ENCODE measurements at regions not wholly inside any gene's neighbourhood (a gene's known extent, or its start where the extent isn't known, plus 50 kb on each side); places are given as distances from the start of the nearest gene placed in this dataset.
"Not testable (repeated sequence)": the region's sequence is repeated elsewhere in the genome, so short reads cannot be mapped to it uniquely, and the experiment has no call there.

GRCh38 chr7:155943251-155943899 is 131.1 kb upstream of the SHH start:
- no peak for DNase-seq
- no peaks in the 10 kb centered on the region for H3K4me1 ChIP-seq
- no peak overlapping the region for H3K4me3 ChIP-seq
- H3K27ac ChIP-seq = no peak overlapping the region
- peaks cover 10% of the 10 kb centered on the region for H3K27me3 ChIP-seq
- H3K9me3 ChIP-seq (replicated peaks) = no peaks in the 10 kb centered on the region
- no peaks in the 10 kb centered on the region for H3K36me3 ChIP-seq

DNA sequence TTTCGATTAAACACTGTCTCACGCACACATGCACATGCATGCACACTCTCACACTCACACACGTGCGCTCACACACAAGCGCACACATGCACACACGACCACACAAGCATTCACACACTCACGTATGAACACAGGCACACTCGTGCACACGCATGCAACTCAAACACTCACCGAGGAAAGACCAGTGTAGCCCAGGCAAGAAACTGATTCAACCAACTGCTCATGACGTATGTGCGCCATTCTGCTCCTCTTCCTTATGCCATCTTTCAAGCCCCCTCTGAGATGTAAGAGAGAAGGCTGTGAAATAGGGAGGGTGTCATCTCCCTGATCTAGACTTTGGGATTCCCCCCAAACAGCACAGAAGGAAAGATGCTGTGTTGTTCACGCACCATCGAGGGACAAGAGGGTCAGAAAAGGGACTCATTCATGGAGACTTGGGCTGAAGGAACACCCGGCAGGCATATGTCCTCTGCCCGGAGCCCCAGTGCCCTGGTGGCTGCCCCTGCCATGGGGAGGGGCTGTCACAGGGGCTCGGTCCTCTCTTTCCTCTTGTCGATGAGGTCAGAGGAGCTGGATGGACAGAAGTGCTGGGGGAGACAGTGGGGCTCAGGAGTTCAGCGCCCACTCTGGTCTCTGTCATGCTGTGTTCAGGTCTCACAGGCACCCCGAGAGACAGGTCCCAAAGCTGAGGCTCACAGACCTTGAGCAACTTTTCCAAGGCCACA is 130.1 kb upstream of the SHH start:
- H3K27ac ChIP-seq = no peak overlapping the region
- H3K9me3 ChIP-seq (replicated peaks) = no peaks in the 10 kb centered on the region

GRCh38 chr7:155941688-155942087 is 129.4 kb upstream of the SHH start:
- H3K4me3 ChIP-seq = no peak overlapping the region
- H3K36me3 ChIP-seq = no peaks in the 10 kb centered on the region
- H3K27ac ChIP-seq = no peak overlapping the region
- peaks cover 5% of the 10 kb centered on the region for H3K27me3 ChIP-seq
- no peaks in the 10 kb centered on the region for H3K4me1 ChIP-seq
- DNase-seq = no peak
- no peaks in the 10 kb centered on the region for H3K9me3 ChIP-seq (replicated peaks)

More for the DNA sequence above, 130.1 kb upstream of the SHH start:
- Histone ChIP-seq H3K4me1 (no peaks in the 10 kb centered on the region), H3K4me3 (no peak overlapping the region), H3K27me3 (peaks cover 5% of the 10 kb centered on the region), H3K36me3 (no peaks in the 10 kb centered on the region)
- DNase-seq = no peak

DNA sequence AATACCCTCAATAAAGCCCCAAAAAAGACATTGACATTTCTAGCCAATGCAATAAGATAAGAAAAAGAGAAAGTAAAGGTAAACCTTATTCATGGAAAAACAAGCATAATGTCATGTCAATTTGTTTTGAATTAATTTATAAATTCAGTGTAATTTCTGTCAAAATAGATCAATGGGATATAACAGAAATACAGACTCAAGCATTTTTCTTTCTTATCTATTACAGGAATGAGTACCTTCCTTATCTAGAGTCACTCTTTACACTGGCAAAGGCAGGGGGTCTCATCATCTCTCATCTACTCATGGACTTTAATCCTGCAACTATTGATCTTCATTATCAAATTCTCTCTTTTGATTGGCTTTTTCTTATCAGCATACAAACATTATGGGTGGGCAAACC is 127.1 kb upstream of the SHH start:
- Histone ChIP-seq H3K27ac (no peak overlapping the region), H3K4me1 (no peaks in the 10 kb centered on the region), H3K4me3 (no peak overlapping the region), H3K36me3 (no peaks in the 10 kb centered on the region), H3K27me3 (peaks cover 5% of the 10 kb centered on the region; the same call in 1 of the 2 replicates), H3K9me3 (replicated peaks) (no peaks in the 10 kb centered on the region)
- DNase-seq = no peak

GRCh38 chr7:155938129-155938528 is 125.9 kb upstream of the SHH start:
- no peaks in the 10 kb centered on the region for H3K9me3 ChIP-seq (replicated peaks)
- no peak for DNase-seq
- no peak overlapping the region for H3K4me3 ChIP-seq
- H3K27me3 ChIP-seq = peaks cover 5% of the 10 kb centered on the region; the same call in 1 of the 2 replicates
- H3K4me1 ChIP-seq = no peaks in the 10 kb centered on the region
- no peaks in the 10 kb centered on the region for H3K36me3 ChIP-seq
- H3K27ac ChIP-seq = no peak overlapping the region

GRCh38 chr7:155935726-155936125 is 123.5 kb upstream of the SHH start:
- Histone ChIP-seq H3K27me3 (no peaks in the 10 kb centered on the region), H3K36me3 (no peaks in the 10 kb centered on the region), H3K9me3 (replicated peaks) (no peaks in the 10 kb centered on the region), H3K4me3 (no peak overlapping the region), H3K4me1 (no peaks in the 10 kb centered on the region), H3K27ac (no peak overlapping the region)
- no peak for DNase-seq

DNA sequence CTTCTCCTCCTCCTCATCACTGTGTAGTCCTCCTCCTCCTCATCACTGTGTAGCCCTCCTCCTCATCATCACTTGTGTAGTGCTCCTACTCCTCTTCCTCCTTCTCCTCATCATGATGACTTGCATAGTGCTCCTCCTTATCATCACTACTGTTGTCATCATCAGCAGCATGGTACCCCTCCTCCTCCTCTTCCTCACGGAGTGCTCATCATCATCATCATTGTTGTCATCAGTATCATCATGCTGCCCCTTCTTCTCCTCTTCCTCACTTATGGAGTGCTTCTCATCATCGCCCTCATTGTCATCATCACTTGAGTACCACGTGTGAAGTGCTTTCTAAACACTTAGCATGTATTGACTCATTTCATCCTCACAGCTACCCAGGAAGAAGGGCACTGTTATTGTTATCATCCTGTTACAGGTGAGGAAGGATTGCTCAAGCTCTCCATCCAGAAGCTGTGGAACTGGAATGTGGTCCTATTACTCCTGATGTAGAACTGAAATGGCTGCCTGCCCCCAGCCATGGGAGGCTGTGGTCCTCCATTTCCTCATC is 122.8 kb upstream of the SHH start:
- Histone ChIP-seq H3K4me1 (no peaks in the 10 kb centered on the region), H3K9me3 (replicated peaks) (no peaks in the 10 kb centered on the region), H3K27ac (no peak overlapping the region), H3K27me3 (no peaks in the 10 kb centered on the region), H3K36me3 (no peaks in the 10 kb centered on the region), H3K4me3 (no peak overlapping the region)
- DNase-seq = no peak

GRCh38 chr7:155932324-155932723 is 120.1 kb upstream of the SHH start:
- H3K36me3 ChIP-seq; H3K27ac ChIP-seq; H3K4me3 ChIP-seq; H3K9me3 ChIP-seq (replicated peaks); DNase-seq; H3K4me1 ChIP-seq: not testable (repeated sequence)
- H3K27me3 ChIP-seq = peaks cover 16% of the 10 kb centered on the region; the same call in 1 of the 2 replicates

DNA sequence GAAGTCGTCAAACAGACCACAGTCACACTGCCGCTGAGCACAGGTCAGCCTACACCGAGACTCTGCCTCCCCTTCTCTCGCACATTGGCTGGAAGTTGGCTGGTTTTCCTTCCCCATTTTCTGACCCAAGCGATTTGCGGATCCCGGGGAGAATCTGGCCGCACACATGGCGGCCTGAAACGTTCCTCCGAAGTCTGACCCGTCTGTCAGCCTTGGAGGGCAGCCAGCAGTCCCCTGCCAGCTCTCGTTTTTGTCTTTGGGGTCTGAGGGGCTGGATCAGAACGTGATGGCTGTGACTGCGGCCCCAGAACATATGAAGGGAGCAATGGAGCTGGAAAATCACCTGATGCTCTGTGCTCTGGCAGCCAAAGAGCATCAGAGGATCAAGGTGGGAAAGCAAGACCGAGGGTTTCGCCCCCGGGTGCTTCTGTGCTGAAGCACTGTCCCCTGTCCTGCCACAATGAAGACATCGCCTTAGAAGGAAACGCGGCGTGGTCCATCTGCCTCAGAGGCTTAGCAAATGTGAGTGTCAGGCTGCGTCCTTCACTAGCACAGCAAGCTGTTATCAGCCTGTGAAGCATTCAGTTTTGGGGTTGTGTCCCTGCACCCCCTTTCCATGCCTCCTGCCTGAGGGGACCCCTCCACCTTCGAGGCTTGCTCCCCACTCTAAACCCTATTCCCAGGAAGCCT is 119.3 kb upstream of the SHH start:
- no peaks in the 10 kb centered on the region for H3K4me1 ChIP-seq
- no peak overlapping the region for H3K4me3 ChIP-seq
- H3K9me3 ChIP-seq (replicated peaks) = no peaks in the 10 kb centered on the region
- peaks cover 16% of the 10 kb centered on the region; the same call in 1 of the 2 replicates for H3K27me3 ChIP-seq
- no peak for DNase-seq
- no peak overlapping the region for H3K27ac ChIP-seq
- H3K36me3 ChIP-seq = no peaks in the 10 kb centered on the region

DNA sequence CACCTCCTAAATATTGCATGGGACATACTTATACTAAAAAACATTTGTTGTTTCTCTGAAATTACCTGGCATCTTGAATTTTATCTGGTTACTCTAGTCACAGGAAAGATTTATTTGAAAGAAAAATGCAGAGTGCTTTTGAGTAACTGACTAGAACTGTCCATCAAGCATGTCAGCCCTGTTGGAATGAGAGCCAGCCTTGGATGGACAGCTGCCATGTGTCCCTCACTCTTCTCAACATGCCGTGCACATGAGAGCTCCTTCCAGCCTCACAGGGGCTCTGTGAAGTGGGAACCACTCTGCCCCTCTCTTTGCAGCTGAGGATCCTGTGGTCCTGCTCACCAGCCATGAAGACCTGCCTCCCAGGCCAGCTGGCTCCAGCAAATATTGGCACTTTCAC is 118.3 kb upstream of the SHH start:
- no peaks in the 10 kb centered on the region for H3K36me3 ChIP-seq
- no peak for DNase-seq
- H3K9me3 ChIP-seq (replicated peaks) = no peaks in the 10 kb centered on the region
- peaks cover 19% of the 10 kb centered on the region for H3K27me3 ChIP-seq
- no peak overlapping the region for H3K4me3 ChIP-seq
- H3K4me1 ChIP-seq = no peaks in the 10 kb centered on the region
- H3K27ac ChIP-seq = no peak overlapping the region

DNA sequence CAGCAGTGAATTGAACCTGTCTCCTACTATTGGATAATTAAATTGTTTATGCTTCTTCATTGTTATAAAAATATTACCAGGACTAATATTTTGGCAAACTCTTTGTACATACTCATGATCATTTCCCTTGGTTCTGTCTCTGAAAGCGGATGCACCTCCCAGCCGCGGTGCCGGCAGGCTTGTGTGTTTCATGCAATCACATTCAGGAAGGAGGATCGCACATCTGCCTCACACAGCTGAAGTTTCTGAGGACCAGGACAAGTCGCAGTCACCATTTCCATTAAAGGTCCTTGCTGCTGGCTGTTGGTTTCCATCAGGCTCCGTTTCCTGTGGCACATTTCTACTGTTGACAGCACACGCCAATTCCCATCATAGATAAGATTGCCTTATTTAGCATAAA is 117.8 kb upstream of the SHH start:
- H3K4me1 ChIP-seq = no peaks in the 10 kb centered on the region
- no peaks in the 10 kb centered on the region for H3K9me3 ChIP-seq (replicated peaks)
- H3K4me3 ChIP-seq = no peak overlapping the region
- H3K36me3 ChIP-seq = no peaks in the 10 kb centered on the region
- H3K27ac ChIP-seq = no peak overlapping the region
- H3K27me3 ChIP-seq = peaks cover 24% of the 10 kb centered on the region
- DNase-seq = no peak

DNA sequence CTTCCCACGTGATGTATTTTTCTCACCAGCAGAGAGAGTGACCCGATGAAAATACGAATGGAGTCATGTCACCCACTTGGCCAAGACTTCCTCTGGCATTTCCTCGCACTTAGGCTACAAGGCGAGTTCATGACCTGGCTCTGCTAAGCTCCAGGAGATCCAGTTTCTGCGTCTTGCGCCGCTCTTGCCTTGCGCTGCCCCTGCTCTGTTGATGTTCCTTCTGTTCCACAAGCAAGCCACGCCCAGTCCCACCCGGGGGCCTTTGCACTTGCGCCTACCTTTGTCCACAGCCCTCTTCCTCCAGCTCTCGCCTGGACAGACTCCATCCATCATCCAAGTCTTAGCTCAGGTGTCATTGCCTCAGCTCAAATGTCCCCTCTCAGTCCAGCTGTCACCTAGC is 116.3 kb upstream of the SHH start:
- Histone ChIP-seq H3K27me3 (peaks cover 26% of the 10 kb centered on the region), H3K9me3 (replicated peaks) (no peaks in the 10 kb centered on the region), H3K4me1 (no peaks in the 10 kb centered on the region), H3K27ac (no peak overlapping the region), H3K4me3 (no peak overlapping the region), H3K36me3 (no peaks in the 10 kb centered on the region)
- no peak for DNase-seq

- Histone ChIP-seq H3K27ac (no peak overlapping the region), H3K4me3 (no peak overlapping the region), H3K4me1 (no peaks in the 10 kb centered on the region), H3K27me3 (peaks cover 32% of the 10 kb centered on the region), H3K36me3 (no peaks in the 10 kb centered on the region), H3K9me3 (replicated peaks) (no peaks in the 10 kb centered on the region)
- DNase-seq = no peak
Observed at GRCh38 chr7:155927905-155928304, 115.6 kb upstream of the SHH start.

GRCh38 chr7:155925682-155926081 is 113.4 kb upstream of the SHH start:
- Histone ChIP-seq H3K4me1 (no peaks in the 10 kb centered on the region), H3K27ac (no peak overlapping the region), H3K36me3 (no peaks in the 10 kb centered on the region), H3K4me3 (no peak overlapping the region), H3K27me3 (peaks cover 46% of the 10 kb centered on the region), H3K9me3 (replicated peaks) (no peaks in the 10 kb centered on the region)
- no peak for DNase-seq

Measured in SJCRH30 (cell line).